ENCODE measurements at regions not wholly inside any gene's neighbourhood (a gene's known extent, or its start where the extent isn't known, plus 50 kb on each side); places are given as distances from the start of the nearest gene placed in this dataset.

DNA sequence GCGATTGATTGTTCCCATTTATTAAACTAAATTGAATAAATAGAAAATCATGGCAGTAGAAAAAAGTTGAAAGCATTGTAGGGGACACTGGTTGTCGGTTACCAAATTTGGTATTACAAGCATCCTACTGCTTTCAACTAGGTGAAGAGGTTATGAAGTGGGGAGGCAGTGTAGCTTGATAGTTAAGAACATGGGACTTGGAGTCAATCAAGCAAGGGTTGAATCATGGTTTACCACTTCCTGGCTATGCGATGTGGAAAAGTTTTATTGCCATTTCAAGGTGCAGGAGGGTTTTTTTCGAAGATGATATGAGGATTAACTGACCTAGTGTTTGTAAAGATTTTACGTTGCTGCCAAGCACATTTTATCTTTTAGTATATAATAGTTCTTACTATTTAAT lies 318.2 kb upstream of the KCNH8 start (continued):
- TF ChIP-seq ZC3H11A (IDR thresholded peaks at IDR 0.05; ENCODE audit: low read depth, low read length) (no peak), ELF1 (tag; IDR thresholded peaks at IDR 0.05) (no peak), DPF2 (IDR thresholded peaks at IDR 0.05) (no peak)

DNA sequence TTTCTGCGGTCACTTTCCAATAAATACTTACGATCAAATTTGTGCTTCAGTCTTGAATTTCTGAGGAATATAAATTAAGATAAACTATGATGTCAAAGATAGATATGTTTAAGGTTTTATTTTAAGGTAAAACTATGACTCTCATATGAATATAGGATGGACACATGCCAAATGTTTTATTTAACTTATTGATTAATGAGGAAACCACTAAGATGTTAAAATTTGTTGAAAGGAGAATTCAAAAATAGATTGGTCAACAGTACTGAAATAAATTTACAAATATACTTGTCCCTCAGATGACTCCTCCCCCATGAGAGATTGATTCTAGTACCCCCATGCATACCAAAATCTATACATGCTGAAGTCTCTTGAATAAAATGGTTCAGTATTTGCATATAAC lies 319.7 kb upstream of the KCNH8 start:
- Histone ChIP-seq H3K79me2 (ENCODE audit: control insufficient read depth, insufficient read depth, low read length) (no peaks in the 10 kb centered on the region), H3K4me3 (no peak overlapping the region), H2AFZ (ENCODE audit: low read depth, low read length) (no peak overlapping the region), H3K36me3 (ENCODE audit: control insufficient read depth, insufficient read depth, low read length) (no peaks in the 10 kb centered on the region), H3K4me2 (ENCODE audit: insufficient read depth, low read length) (no peak overlapping the region), H4K20me1 (replicated peaks; ENCODE audit: control insufficient read depth, insufficient read depth, low read length) (no peaks in the 10 kb centered on the region), H3K9ac (ENCODE audit: insufficient read depth in 1 of 2, low read depth in 2 of 2, low read length in 2 of 2) (no peak overlapping the region), H3K27me3 (ENCODE audit: control insufficient read depth in 2 of 2, insufficient read depth in 2 of 2, low read length in 2 of 2) (no peaks in the 10 kb centered on the region), H3K9me1 (ENCODE audit: control insufficient read depth, insufficient read depth, low read length) (no peaks in the 10 kb centered on the region), H3K9me3 (replicated peaks; ENCODE audit: control insufficient read depth, insufficient read depth, low read depth, low read length) (no peaks in the 10 kb centered on the region; the same call in 1 of the 2 replicates), H3K4me1 (replicated peaks in 1 of 2; ENCODE audit: control insufficient read depth in 2 of 2, insufficient read depth in 2 of 2, low read length in 2 of 2) (no peaks in the 10 kb centered on the region), H3K27ac (ENCODE audit: extremely low read depth, low read depth, low read length) (no peak overlapping the region)
- DNase-seq (ENCODE audit: extremely low read depth in 1 of 4, low spot score in 3 of 4) (no peak), ATAC-seq (no peak), FAIRE-seq (no peak)
- CTCF ChIA-PET (ENCODE audit: low intra/inter-chr PET ratio): no interaction called here
- no TSS peak for BruUV-seq (replicated peaks)
- in situ Hi-C loops (cut with MboI): no loop called here
- 11% methylated on average over 2 of the region's 2 CpGs for WGBS (ENCODE audit: insufficient coverage, low coverage, missing lambda C conversion rate)
- POLR2A ChIA-PET: no interaction called here
- intact Hi-C loops (cut with micrococcal nuclease): no loop called here
- TF ChIP-seq RBM15 (IDR thresholded peaks at IDR 0.05; ENCODE audit: insufficient read depth, low read length): no peak
- no peak for TF ChIP-seq CCNT2 (IDR thresholded peaks at IDR 0.05; ENCODE audit: borderline replicate concordance, extremely low read depth, insufficient read length, low read depth, low read length)
- no peak for TF ChIP-seq SAFB2 (IDR thresholded peaks at IDR 0.05; ENCODE audit: borderline replicate concordance, low read depth, low read length, severe bottlenecking)
- TF ChIP-seq ZNF764 (CRISPR knock-in tag; IDR thresholded peaks at IDR 0.05; ENCODE audit: low read depth): no peak
- no peak for TF ChIP-seq ZNF23 (CRISPR knock-in tag; IDR thresholded peaks at IDR 0.05)
- TF ChIP-seq RAD51 (IDR thresholded peaks at IDR 0.05; ENCODE audit: borderline replicate concordance, low read depth): no peak
- TF ChIP-seq, protein P1, sequence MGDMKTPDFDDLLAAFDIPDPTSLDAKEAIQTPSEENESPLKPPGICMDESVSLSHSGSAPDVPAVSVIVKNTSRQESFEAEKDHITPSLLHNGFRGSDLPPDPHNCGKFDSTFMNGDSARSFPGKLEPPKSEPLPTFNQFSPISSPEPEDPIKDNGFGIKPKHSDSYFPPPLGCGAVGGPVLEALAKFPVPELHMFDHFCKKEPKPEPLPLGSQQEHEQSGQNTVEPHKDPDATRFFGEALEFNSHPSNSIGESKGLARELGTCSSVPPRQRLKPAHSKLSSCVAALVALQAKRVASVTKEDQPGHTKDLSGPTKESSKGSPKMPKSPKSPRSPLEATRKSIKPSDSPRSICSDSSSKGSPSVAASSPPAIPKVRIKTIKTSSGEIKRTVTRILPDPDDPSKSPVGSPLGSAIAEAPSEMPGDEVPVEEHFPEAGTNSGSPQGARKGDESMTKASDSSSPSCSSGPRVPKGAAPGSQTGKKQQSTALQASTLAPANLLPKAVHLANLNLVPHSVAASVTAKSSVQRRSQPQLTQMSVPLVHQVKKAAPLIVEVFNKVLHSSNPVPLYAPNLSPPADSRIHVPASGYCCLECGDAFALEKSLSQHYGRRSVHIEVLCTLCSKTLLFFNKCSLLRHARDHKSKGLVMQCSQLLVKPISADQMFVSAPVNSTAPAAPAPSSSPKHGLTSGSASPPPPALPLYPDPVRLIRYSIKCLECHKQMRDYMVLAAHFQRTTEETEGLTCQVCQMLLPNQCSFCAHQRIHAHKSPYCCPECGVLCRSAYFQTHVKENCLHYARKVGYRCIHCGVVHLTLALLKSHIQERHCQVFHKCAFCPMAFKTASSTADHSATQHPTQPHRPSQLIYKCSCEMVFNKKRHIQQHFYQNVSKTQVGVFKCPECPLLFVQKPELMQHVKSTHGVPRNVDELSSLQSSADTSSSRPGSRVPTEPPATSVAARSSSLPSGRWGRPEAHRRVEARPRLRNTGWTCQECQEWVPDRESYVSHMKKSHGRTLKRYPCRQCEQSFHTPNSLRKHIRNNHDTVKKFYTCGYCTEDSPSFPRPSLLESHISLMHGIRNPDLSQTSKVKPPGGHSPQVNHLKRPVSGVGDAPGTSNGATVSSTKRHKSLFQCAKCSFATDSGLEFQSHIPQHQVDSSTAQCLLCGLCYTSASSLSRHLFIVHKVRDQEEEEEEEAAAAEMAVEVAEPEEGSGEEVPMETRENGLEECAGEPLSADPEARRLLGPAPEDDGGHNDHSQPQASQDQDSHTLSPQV (IDR thresholded peaks at IDR 0.05): no peak
- no peak for TF ChIP-seq NCOA6 (IDR thresholded peaks at IDR 0.05)
- TF ChIP-seq BRD4 (IDR thresholded peaks at IDR 0.05): no peak

All from K562 (cell line).